ENCODE measurements at regions not wholly inside any gene's neighbourhood (a gene's known extent, or its start where the extent isn't known, plus 50 kb on each side); places are given as distances from the start of the nearest gene placed in this dataset.

GRCh38 chr1:114207635-114208034, 54.0 kb upstream of the SYT6 start:
- no peaks in the 10 kb centered on the region for H3K4me1 ChIP-seq
- peaks cover 0 to 48% (median 0%) of the 10 kb centered on the region in 4 donors for H3K27me3 ChIP-seq
- no peak for DNase-seq
- TF ChIP-seq POLR2A (IDR thresholded peaks at IDR 0.05) = no peak
- TF ChIP-seq, protein P1, sequence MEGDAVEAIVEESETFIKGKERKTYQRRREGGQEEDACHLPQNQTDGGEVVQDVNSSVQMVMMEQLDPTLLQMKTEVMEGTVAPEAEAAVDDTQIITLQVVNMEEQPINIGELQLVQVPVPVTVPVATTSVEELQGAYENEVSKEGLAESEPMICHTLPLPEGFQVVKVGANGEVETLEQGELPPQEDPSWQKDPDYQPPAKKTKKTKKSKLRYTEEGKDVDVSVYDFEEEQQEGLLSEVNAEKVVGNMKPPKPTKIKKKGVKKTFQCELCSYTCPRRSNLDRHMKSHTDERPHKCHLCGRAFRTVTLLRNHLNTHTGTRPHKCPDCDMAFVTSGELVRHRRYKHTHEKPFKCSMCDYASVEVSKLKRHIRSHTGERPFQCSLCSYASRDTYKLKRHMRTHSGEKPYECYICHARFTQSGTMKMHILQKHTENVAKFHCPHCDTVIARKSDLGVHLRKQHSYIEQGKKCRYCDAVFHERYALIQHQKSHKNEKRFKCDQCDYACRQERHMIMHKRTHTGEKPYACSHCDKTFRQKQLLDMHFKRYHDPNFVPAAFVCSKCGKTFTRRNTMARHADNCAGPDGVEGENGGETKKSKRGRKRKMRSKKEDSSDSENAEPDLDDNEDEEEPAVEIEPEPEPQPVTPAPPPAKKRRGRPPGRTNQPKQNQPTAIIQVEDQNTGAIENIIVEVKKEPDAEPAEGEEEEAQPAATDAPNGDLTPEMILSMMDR (IDR thresholded peaks at IDR 0.05) = no peak
- 63 to 73% methylated on average over 9 to 11 of the region's 11 CpGs for WGBS, 2 donors
- H3K9me3 ChIP-seq = no peaks in the 10 kb centered on the region
- no peak overlapping the region for H3K4me3 ChIP-seq
- H3K27ac ChIP-seq = no peak overlapping the region
- intact Hi-C loops (cut with DNase I) = no loop called here
- H3K36me3 ChIP-seq = no peaks in the 10 kb centered on the region

- Histone ChIP-seq H3K4me3 (no peak overlapping the region), H3K27ac (no peak overlapping the region), H3K36me3 (no peaks in the 10 kb centered on the region), H3K4me1 (no peaks in the 10 kb centered on the region), H3K9me3 (no peaks in the 10 kb centered on the region), H3K27me3 (peaks cover 0 to 58% (median 0%) of the 10 kb centered on the region in 4 donors)
- 53 to 63% methylated on average over 7 of the region's 7 CpGs for WGBS, 2 donors
- intact Hi-C loops (cut with DNase I) = no loop called here
- TF ChIP-seq POLR2A (IDR thresholded peaks at IDR 0.05) = no peak
- TF ChIP-seq, protein P1 (IDR thresholded peaks at IDR 0.05) = no peak
- no peak for DNase-seq
These were observed 52.7 kb upstream of the SYT6 start for GRCh38 chr1:114206392-114206791.

DNA sequence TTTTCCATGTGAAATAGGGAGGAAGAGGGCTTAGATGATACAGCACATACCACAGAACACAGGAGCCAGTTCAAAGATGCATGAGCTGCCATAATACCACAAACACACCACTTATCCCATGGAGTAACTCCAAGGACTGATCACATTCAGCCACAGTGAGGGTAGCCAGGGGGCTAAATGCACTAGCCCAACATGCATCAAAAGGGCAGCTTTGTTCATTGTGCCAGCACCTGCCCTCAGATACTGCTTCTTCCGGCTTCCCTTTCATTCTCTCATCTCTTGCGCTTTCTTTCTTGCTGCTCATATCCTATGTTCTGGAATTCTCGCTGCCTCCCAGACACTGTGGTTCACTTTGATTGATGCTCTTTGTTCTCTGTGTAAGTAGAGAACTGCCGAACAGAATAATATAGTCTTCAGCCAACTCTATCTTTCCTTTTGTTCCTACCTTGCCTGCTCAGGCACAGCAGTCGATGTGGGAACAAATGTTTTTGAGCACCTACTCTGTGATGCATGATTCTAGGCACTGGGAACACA, 50.0 kb upstream of the SYT6 start:
- 34 to 49% methylated on average over 5 of the region's 5 CpGs for WGBS, 2 donors
- peaks cover 0 to 58% (median 0%) of the 10 kb centered on the region in 4 donors for H3K27me3 ChIP-seq
- no peak overlapping the region for H3K4me3 ChIP-seq
- H3K36me3 ChIP-seq = no peaks in the 10 kb centered on the region
- no peak overlapping the region for H3K27ac ChIP-seq
- intact Hi-C loops (cut with DNase I) = no loop called here
- H3K4me1 ChIP-seq = no peaks in the 10 kb centered on the region
- DNase-seq = no peak
- H3K9me3 ChIP-seq = no peaks in the 10 kb centered on the region
- no peak for TF ChIP-seq POLR2A (IDR thresholded peaks at IDR 0.05)
- TF ChIP-seq, protein P1 (IDR thresholded peaks at IDR 0.05) = no peak

Small RNA genes lying in the stretch of these regions (small RNA-seq; reads per million reads assigned to genes)
- 0 reads per million in 4 donors for gene MRPL57P1

Measured in esophagus squamous epithelium (tissue), 5 donors.